Mucosa of rectum (tissue), 2 donors: ENCODE measurements at regions not wholly inside any gene's neighbourhood (a gene's known extent, or its start where the extent isn't known, plus 50 kb on each side); places are given as distances from the start of the nearest gene placed in this dataset.
"Not testable (repeated sequence)": the region's sequence is repeated elsewhere in the genome, so short reads cannot be mapped to it uniquely, and the experiment has no call there.

Experiments used
- H3K27ac ChIP-seq, 2 donors: one replicate each; pipeline ENCODE4 v1.7.0; 2013; ENCODE audit warnings: inconsistent platforms in 2 of 2, low read depth in 2 of 2, low read length in 2 of 2
- H3K27me3 ChIP-seq, 2 donors: one replicate each; pipeline ENCODE4 v1.7.0; 2013; ENCODE audit warnings: low read length in 2 of 2; ENCODE audit not compliant: control insufficient read depth in 2 of 2, insufficient read depth in 2 of 2
- H3K36me3 ChIP-seq, 2 donors: one replicate each; pipeline ENCODE4 v1.7.0; 2013; ENCODE audit warnings: low read length in 2 of 2; ENCODE audit not compliant: control insufficient read depth in 2 of 2, insufficient read depth in 2 of 2
- H3K4me1 ChIP-seq, 2 donors: one replicate each; pipeline ENCODE4 v1.7.0; 2013; ENCODE audit warnings: low read length in 2 of 2, mild to moderate bottlenecking in 1 of 2; ENCODE audit not compliant: control insufficient read depth in 2 of 2, insufficient read depth in 2 of 2
- H3K4me3 ChIP-seq, 2 donors: one replicate each; pipeline ENCODE4 v1.7.0; 2013; ENCODE audit warnings: low read length in 2 of 2
- H3K9ac ChIP-seq, 2 donors: one replicate each; pipeline ENCODE4 v1.7.0; 2013; ENCODE audit warnings: low read length in 2 of 2, low read depth in 1 of 2, mild to moderate bottlenecking in 1 of 2
- H3K9me3 ChIP-seq, 2 donors: one replicate each; pipeline ENCODE4 v1.7.0; 2013; ENCODE audit warnings: low read length in 2 of 2; ENCODE audit not compliant: control insufficient read depth in 2 of 2
- donor health status: healthy.
- donor health status: Normal muscosa, but diverticular disease.

DNA sequence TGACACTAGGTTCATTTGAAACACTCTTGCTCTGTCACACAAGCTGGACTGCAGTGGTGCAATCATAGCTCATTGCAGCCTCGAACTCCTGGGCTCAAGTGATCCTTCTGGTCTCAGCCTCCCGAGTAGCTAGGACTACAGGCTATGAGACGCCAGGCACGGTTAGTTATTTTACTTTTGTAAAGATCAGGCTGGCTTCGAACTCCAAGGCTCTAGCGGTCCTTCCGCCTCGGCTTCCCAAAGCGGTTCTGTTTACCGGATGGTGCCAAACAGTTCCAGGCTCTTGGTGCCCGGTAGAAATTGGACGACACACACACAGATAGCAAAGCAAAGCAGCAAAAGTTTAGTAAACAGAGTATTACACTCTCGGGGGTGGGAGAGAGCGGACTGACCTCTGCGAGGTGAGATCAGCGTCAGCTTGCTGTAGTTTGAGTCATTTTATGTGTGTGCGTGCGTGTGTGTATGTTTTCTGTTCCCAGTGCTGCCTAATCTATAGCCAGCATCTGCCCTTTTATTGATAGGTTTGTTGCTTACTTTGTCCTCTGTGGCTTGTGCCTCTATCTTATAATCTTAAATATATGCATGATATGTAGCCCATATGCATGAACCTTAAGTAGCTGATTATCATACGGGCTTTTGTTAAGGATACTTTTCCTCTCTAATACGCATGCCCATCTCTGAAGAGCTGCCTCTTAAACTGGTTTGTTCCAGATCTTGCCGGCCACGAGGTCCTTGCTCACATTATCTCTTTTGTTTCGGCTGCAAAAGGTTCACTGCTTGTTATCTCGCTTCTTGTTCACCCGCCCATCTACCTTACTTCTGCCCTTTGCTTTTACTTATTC, 75.2 kb downstream of the OR2B2 start:
- Histone ChIP-seq H3K9ac (peak overlapping the region; percentile 93 to 99), H3K27ac (peak overlapping the region; percentile 92 to 99), H3K4me3 (peak overlapping the region; percentile 78 to 87), H3K27me3 (no peaks in the 10 kb centered on the region), H3K36me3 (no peaks in the 10 kb centered on the region), H3K4me1 (peaks cover 10 to 23% of the 10 kb centered on the region in 2 donors), H3K9me3 (no peaks in the 10 kb centered on the region)

DNA sequence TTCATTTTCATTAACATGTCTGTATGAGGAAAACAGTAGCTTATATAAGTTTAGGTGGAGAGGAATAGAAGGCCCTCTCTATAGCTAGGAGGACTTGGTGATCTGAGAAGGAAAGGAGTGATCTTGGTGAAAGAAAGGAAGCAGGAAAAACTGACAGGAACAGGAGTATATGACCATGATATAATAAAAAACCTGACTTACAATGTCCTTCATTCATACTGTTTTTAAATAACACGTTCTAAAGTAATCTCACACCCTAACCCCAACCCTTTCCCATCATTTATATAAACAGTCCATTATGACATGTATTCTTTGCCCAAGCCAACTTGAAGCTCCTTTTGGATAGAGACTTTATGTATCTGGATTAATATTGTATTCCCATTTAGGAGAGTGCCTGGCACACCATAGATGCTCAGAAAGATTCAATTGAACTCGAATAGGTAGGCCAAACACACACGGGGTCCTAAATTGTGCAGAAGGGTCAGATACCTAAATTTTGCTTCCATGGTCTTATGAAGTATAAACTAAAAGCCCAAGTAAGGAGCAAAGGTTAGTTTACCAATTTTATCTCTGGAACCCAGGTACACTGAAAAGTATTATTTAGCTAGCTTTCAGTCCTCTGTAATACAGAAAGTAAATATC, 75.9 kb downstream of the OR2B2 start:
- Histone ChIP-seq H3K36me3 (no peaks in the 10 kb centered on the region), H3K4me1 (peaks cover 10 to 23% of the 10 kb centered on the region in 2 donors), H3K9ac (peak overlapping the region; percentile 93 to 99), H3K4me3 (peak overlapping the region; percentile 78 to 87), H3K27ac (peak overlapping the region; percentile 92 to 99), H3K9me3 (no peaks in the 10 kb centered on the region), H3K27me3 (no peaks in the 10 kb centered on the region)

DNA sequence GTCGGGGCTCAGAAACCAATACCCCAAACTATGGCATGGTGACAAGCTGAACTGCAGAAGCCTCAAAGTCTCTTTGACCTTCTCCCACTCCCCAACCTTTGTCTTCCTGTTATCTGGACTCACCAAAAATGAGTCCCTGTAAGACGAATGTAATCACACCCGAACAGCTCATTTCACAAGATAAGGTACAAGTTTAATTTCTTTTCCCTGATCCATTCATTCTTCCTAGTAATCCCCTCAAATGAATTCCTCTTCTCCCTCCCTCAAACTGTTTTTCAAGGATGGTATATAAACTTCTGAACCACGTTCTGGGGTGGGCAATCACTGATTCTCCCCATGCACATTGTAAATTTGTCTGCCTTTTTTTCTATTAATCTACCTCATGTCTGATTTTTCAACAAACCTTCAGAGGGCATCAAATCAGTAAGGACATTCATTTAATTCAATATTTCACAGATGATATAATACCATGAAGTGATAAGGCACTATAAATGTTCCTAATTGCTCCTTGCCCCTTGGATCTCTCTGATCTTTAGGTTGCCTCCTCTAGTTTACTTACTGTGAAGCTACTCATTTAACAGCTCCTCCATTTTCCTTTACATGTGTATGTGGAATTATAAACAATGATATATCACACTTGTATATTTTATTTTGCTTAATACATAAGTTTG, 77.2 kb downstream of the OR2B2 start:
- Histone ChIP-seq H3K4me1 (peaks cover 10 to 23% of the 10 kb centered on the region in 2 donors), H3K27ac (no peak overlapping the region), H3K9me3 (no peaks in the 10 kb centered on the region), H3K27me3 (no peaks in the 10 kb centered on the region), H3K4me3 (no peak overlapping the region), H3K36me3 (no peaks in the 10 kb centered on the region), H3K9ac (no peak overlapping the region)

DNA sequence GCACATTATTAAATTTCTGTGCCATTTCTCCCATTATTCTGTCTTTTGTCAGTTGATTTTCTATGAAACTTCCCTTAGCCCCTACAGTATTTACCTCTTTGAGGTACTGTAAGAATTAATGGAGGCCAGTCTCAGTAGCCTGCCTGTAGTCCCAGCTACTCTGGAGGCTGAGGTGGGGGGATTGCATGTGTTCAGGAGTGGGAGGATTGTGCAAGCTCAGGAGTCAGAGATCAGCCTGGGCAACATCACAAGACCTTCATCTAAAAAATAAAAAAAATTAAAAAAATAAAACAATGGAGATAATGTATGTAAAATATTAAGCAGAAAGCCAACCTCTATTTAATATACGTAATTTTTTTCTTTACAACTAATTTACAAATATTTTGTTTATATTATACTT, 77.8 kb downstream of the OR2B2 start:
- Histone ChIP-seq H3K27ac (no peak overlapping the region), H3K4me1 (peaks cover 10 to 19% of the 10 kb centered on the region in 2 donors), H3K9ac (no peak overlapping the region), H3K9me3 (no peaks in the 10 kb centered on the region), H3K36me3 (no peaks in the 10 kb centered on the region), H3K27me3 (no peaks in the 10 kb centered on the region), H3K4me3 (no peak overlapping the region)

DNA sequence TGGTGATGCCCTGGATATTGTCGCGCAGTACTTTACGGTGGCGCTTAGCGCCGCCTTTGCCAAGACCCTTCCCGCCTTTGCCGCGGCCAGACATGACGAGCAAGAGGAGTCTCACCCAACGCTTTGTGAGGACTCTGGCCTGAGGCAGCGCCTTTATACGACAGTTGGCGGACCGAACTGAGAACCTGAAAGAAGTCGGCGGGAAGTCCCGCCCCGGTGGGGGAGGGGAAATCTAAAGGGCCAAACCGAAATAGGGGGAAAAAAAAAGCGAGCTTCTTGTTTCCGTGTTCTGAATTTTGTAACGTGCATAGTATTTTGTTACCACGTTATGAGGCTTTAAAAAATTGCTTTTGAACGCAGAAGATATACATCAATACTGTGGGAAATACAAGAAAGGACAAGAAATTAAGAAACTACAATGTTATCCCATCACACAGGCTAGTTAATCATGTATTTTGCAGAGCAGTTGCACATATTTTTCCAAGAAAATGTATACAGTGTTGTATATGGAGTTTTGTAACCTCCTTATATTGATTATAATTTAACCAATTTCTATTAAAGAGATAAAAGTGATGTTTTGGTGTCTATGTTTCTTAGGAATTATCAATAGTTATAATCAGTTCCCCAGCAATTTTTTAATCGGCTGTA, 80.6 kb downstream of the OR2B2 start:
- H3K9me3 ChIP-seq, H3K36me3 ChIP-seq, H3K27me3 ChIP-seq: not testable (repeated sequence)
- Histone ChIP-seq H3K27ac (peak overlapping the region; percentile 65 to 82), H3K4me1 (peaks cover 10 to 12% of the 10 kb centered on the region in 2 donors), H3K9ac (peak overlapping the region; percentile 48 to 84), H3K4me3 (peak overlapping the region; percentile 26 to 77)

DNA sequence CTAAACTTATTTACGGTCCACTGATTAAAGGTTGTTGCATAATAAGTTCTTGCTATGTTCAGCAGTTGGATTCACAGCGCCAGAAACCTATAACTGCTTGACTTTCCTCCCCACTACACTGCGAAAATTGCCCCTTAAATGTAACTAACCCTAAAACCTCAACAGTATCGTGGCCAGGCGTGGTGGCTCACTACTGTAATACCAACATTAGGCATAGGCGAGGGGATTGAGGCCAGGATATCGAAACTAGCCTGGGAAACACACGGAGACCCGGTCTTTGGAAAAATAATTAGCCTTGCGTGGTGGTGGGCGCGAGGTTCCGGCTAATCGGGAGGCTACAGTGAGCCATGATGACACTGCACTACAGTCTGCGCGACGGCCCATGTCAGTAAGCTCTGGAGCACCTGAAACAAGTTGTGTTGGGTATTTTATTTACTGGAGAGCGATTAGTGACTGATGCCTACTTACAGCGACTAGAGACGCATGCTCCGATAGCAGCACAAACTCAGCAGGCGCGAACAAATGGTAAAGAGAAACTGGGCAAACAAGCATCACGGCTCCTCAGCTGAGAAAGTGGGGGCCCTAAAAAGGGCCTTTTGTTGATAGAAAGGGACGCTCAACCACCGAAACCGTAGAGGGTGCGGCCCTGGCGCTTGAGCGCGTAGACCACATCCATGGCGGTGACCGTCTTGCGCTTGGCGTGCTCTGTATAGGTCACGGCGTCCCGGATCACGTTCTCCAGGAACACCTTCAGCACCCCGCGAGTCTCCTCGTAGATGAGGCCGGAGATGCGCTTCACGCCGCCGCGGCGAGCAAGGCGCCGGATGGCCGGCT, 81.4 kb downstream of the OR2B2 start:
- H3K36me3 ChIP-seq, H3K27me3 ChIP-seq, H3K4me1 ChIP-seq, H3K9me3 ChIP-seq: not testable (repeated sequence)
- H3K27ac ChIP-seq = peak overlapping the region; percentile 84 to 91
- H3K9ac ChIP-seq = peak overlapping the region; percentile 84 to 91
- peak overlapping the region; percentile 79 to 83 for H3K4me3 ChIP-seq

DNA sequence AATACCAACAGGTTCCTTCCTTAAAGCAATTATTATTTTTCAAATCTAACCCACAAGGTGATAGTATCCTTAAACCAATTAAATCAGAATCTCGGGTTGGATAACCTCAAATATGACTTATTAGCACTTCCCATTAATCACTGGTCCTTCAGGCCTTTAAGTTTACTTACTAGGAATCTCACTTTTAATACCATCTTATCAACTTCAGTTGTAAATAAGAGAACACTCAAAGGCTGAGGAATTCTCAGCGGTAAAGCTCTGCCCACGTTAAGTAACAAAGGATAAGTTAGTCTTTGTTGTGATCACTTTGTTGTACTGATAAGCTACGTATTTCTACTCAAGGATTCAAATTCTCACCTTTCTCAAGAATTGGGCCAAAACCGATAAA, 82.0 kb downstream of the OR2B2 start:
- H3K9me3 ChIP-seq = no peaks in the 10 kb centered on the region
- H3K4me1 ChIP-seq = peaks cover 2 to 3% of the 10 kb centered on the region in 2 donors
- H3K27ac ChIP-seq = peak overlapping the region; percentile 84 to 91
- peak overlapping the region; percentile 79 to 83 for H3K4me3 ChIP-seq
- H3K36me3 ChIP-seq = no peaks in the 10 kb centered on the region
- H3K9ac ChIP-seq = peak overlapping the region; percentile 84 to 91
- no peaks in the 10 kb centered on the region for H3K27me3 ChIP-seq

DNA sequence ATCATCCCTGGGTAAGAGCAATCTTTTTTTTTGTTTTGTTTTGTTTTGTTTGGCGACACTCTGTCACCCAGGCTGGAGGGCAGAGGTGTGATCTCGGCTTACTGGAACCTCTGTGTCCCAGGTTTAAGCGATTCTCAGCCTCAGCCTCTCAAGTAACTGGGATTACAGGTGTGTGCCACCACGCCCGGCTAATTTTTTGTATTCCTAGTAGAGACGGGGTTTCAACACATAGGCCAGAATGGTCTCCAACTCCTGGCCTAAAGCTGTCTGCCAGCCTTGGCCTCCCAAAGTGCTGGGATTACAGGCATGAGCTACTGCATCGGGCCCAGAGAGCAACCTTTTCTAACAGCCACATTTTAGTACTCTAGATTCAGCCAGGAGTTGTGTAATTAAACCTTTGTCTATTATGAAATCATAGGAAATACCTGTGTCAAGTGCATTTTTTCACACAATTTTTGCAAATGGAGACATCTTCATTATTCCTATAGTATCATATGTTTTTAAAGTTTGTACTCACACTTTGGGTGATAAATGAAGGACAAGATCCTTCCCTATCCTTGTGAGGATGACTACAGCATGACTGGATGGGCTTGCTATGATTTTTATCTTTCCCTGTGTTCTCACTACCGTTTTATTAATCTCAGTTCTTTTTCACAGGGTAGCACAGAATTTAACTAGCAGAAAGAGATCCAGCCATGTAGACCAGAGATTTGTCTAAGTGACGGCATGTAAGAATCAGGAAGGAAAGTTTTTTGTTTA, 82.6 kb downstream of the OR2B2 start:
- H3K4me1 ChIP-seq = no peaks in the 10 kb centered on the region
- no peaks in the 10 kb centered on the region for H3K36me3 ChIP-seq
- no peaks in the 10 kb centered on the region for H3K27me3 ChIP-seq
- peak overlapping the region; percentile 79 to 83 for H3K4me3 ChIP-seq
- H3K27ac ChIP-seq = peak overlapping the region; percentile 84 to 91
- H3K9ac ChIP-seq = peak overlapping the region; percentile 84 to 91
- no peaks in the 10 kb centered on the region for H3K9me3 ChIP-seq

DNA sequence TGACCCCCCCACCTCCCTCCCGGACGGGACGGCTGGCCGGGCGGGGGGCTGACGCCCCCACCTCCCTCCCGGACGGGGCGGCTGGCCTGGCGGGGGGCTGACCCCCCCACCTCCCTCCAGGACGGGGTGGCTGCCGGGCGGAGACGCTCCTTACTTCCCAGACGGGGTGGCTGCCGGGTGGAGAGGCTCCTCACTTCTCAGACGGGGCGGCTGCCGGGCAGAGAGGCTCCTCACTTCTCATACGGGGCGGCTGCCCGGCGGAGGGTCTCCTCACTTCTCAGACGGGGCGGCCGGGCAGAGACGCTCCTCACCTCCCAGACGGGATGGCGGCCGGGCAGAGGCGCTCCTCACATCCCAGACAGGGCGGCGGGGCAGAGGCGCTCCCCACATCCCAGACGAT, 84.7 kb downstream of the OR2B2 start:
- not testable (repeated sequence) for H3K9ac ChIP-seq, H3K4me3 ChIP-seq, H3K27me3 ChIP-seq

More for the DNA sequence above, 84.7 kb downstream of the OR2B2 start:
- not testable (repeated sequence) for H3K36me3 ChIP-seq, H3K27ac ChIP-seq, H3K9me3 ChIP-seq, H3K4me1 ChIP-seq
